HG03066 (cell line): ENCODE measurements at regions not wholly inside any gene's neighbourhood (a gene's known extent, or its start where the extent isn't known, plus 50 kb on each side); places are given as distances from the start of the nearest gene placed in this dataset.

Experiments
- ATAC-seq: cut with Tn5 transposase; IDR thresholded peaks from one replicate; pipeline ENCODE4 v1.9.1; 2021; ENCODE audit warnings: low read depth; ENCODE audit not compliant: unreplicated experiment

- ATAC-seq = no peak
Measured at GRCh38 chr13:56902276-56902675, 238.4 kb upstream of the PRR20A start.

- no peak for ATAC-seq
Measured at GRCh38 chr13:56903710-56904282, 236.9 kb upstream of the PRR20A start.

GRCh38 chr13:56906909-56907308 is 233.8 kb upstream of the PRR20A start:
- ATAC-seq = no peak

GRCh38 chr13:56907766-56908165 is 233.0 kb upstream of the PRR20A start:
- no peak for ATAC-seq

- no peak for ATAC-seq
Measured at GRCh38 chr13:56909896-56910600, 230.7 kb upstream of the PRR20A start.

- no peak for ATAC-seq
Measured at GRCh38 chr13:56917966-56918365, 222.8 kb upstream of the PRR20A start.

GRCh38 chr13:56923626-56924140 is 217.0 kb upstream of the PRR20A start:
- ATAC-seq = no peak

GRCh38 chr13:56924401-56924800 is 216.3 kb upstream of the PRR20A start:
- ATAC-seq = no peak

- ATAC-seq = no peak
Measured at GRCh38 chr13:56932104-56932503, 208.6 kb upstream of the PRR20A start.

GRCh38 chr13:56953965-56954364 is 186.8 kb upstream of the PRR20A start:
- no peak for ATAC-seq

GRCh38 chr13:56975647-56976046 is 165.1 kb upstream of the PRR20A start:
- no peak for ATAC-seq

- no peak for ATAC-seq
Measured at GRCh38 chr13:56980856-56981255, 159.9 kb upstream of the PRR20A start.

- no peak for ATAC-seq
Measured at GRCh38 chr13:56986121-56986520, 154.6 kb upstream of the PRR20A start.

GRCh38 chr13:56988543-56988942 is 152.2 kb upstream of the PRR20A start:
- ATAC-seq = no peak

- ATAC-seq = no peak
Measured at GRCh38 chr13:57003682-57004081, 137.0 kb upstream of the PRR20A start.

GRCh38 chr13:57017357-57017756 is 123.4 kb upstream of the PRR20A start:
- no peak for ATAC-seq

GRCh38 chr13:57018915-57019314 is 121.8 kb upstream of the PRR20A start:
- ATAC-seq = no peak

GRCh38 chr13:57030671-57031070 is 110.0 kb upstream of the PRR20A start:
- no peak for ATAC-seq

- no peak for ATAC-seq
Measured at GRCh38 chr13:57036290-57036689, 104.4 kb upstream of the PRR20A start.

- ATAC-seq = no peak
Measured at GRCh38 chr13:57044910-57045309, 95.8 kb upstream of the PRR20A start.

GRCh38 chr13:57045826-57046546 is 94.7 kb upstream of the PRR20A start:
- ATAC-seq = no peak
